Sigmoid colon (tissue), 4 donors: ENCODE measurements at regions not wholly inside any gene's neighbourhood (a gene's known extent, or its start where the extent isn't known, plus 50 kb on each side); places are given as distances from the start of the nearest gene placed in this dataset.

ENCODE experiments used
- EP300 ChIP-seq, 4 donors: sonication (generic); formaldehyde crosslinking; IDR thresholded peaks; one replicate each; pipeline ENCODE4 v1.6.1; 2017; ENCODE audit warnings: antibody characterized with exemption in 4 of 4
- POLR2A ChIP-seq, 2 donors: fragments of 450-650 bp; IDR thresholded peaks; one replicate each; pipeline ENCODE4 v1.6.1; 2016; ENCODE audit warnings: antibody characterized with exemption in 2 of 2, mild to moderate bottlenecking in 2 of 2, moderate library complexity in 2 of 2
- POLR2AphosphoS5 ChIP-seq, 4 donors: sonication (generic); formaldehyde crosslinking; IDR thresholded peaks; one replicate each; pipeline ENCODE4 v1.6.1; 2017; ENCODE audit warnings: antibody characterized with exemption in 4 of 4
- TF ChIP-seq, protein P1 (sequence below), 4 experiments: fragments of 450-650 bp in 3 of 4; fragments of 200-600 bp in 1 of 4; IDR thresholded peaks; one replicate each; pipeline ENCODE4 v1.5.1; 2016 to 2019; ENCODE audit warnings: antibody characterized with exemption in 4 of 4, mild to moderate bottlenecking in 3 of 4, moderate library complexity in 2 of 4

DNA sequence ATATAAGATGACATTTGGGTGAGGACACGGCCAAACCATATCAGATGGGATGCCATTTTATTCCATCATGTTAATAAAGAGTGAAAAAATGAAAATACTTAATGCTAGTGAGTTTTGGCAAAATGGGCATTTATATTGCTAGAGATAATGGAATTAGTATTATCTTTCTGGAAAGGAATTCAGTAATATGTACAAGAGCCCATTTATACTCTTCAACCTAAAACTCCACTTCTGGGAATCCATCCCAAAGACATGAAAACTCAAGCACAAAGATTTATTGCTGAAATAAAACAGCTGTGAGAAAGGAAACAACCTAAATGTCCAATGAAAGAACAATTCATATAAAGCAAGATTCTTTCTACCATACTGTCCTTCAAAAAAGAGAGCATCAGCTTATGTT is 96.0 kb upstream of the TMEM168 start:
- TF ChIP-seq, protein P1, sequence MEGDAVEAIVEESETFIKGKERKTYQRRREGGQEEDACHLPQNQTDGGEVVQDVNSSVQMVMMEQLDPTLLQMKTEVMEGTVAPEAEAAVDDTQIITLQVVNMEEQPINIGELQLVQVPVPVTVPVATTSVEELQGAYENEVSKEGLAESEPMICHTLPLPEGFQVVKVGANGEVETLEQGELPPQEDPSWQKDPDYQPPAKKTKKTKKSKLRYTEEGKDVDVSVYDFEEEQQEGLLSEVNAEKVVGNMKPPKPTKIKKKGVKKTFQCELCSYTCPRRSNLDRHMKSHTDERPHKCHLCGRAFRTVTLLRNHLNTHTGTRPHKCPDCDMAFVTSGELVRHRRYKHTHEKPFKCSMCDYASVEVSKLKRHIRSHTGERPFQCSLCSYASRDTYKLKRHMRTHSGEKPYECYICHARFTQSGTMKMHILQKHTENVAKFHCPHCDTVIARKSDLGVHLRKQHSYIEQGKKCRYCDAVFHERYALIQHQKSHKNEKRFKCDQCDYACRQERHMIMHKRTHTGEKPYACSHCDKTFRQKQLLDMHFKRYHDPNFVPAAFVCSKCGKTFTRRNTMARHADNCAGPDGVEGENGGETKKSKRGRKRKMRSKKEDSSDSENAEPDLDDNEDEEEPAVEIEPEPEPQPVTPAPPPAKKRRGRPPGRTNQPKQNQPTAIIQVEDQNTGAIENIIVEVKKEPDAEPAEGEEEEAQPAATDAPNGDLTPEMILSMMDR (IDR thresholded peaks at IDR 0.05), result no peak
- TF ChIP-seq POLR2A (IDR thresholded peaks at IDR 0.05) (no peak), POLR2AphosphoS5 (IDR thresholded peaks at IDR 0.05) (no peak), EP300 (IDR thresholded peaks at IDR 0.05) (no peak)
